DND-41 (cell line): ENCODE measurements at regions not wholly inside any gene's neighbourhood (a gene's known extent, or its start where the extent isn't known, plus 50 kb on each side); places are given as distances from the start of the nearest gene placed in this dataset.

ENCODE experiments used
- ATAC-seq: fragments of 200-7000 bp; cut with Tn5 transposase; 3 replicates; pipeline ENCODE4 v1.9.1; 2021; ENCODE audit warnings: low read depth; ENCODE audit not compliant: insufficient read depth
- DNase-seq: peaks from one replicate; pipeline ENCODE4 v3.0.0-alpha.2; 2020
- H2AFZ ChIP-seq: 2 replicates; pipeline ENCODE4 v1.6.0; 2012; ENCODE audit warnings: low read depth, low read length
- H3K27ac ChIP-seq: 2 replicates; pipeline ENCODE4 v1.5.1; 2012; ENCODE audit warnings: low read length, inconsistent platforms
- H3K27me3 ChIP-seq: fragments of 200-600 bp; sonication (generic); 2 replicates; pipeline ENCODE4 v1.6.0; 2012; ENCODE audit warnings: low read length, mild to moderate bottlenecking, inconsistent platforms; ENCODE audit not compliant: insufficient read depth, poor library complexity
- H3K36me3 ChIP-seq: 2 replicates; pipeline ENCODE4 v1.5.1; 2012; ENCODE audit warnings: low read length, inconsistent platforms; ENCODE audit not compliant: insufficient read depth
- H3K4me1 ChIP-seq: 2 replicates; pipeline ENCODE4 v1.5.1; 2012; ENCODE audit warnings: mild to moderate bottlenecking, low read length; ENCODE audit not compliant: insufficient read depth
- H3K4me2 ChIP-seq: 2 replicates; pipeline ENCODE4 v1.6.0; 2012; ENCODE audit warnings: mild to moderate bottlenecking, moderate library complexity, low read length, inconsistent platforms; ENCODE audit not compliant: insufficient read depth
- H3K4me3 ChIP-seq, 2 experiments: fragments of 200-600 bp in 1 of 2; shearing (Covaris generic) in 1 of 2; 2 replicates each; pipeline ENCODE4 v1.5.1; 2012 to 2016; ENCODE audit warnings: inconsistent platforms in 2 of 2, low read length in 2 of 2, mild to moderate bottlenecking in 2 of 2, low read depth in 1 of 2, moderate library complexity in 1 of 2
- H3K79me2 ChIP-seq: 2 replicates; pipeline ENCODE4 v1.6.0; 2012; ENCODE audit warnings: low read length, inconsistent platforms; ENCODE audit not compliant: insufficient read depth
- H3K9ac ChIP-seq: 2 replicates; pipeline ENCODE4 v1.6.0; 2012; ENCODE audit warnings: low read depth, mild to moderate bottlenecking, inconsistent platforms, low read length, moderate library complexity
- H3K9me3 ChIP-seq: 2 replicates; pipeline ENCODE4 v1.5.1; 2012; ENCODE audit warnings: low read length, moderate library complexity, mild to moderate bottlenecking, inconsistent platforms; ENCODE audit not compliant: insufficient read depth, severe bottlenecking
- H4K20me1 ChIP-seq: 2 replicates; pipeline ENCODE4 v1.6.0; 2012; ENCODE audit warnings: low read length; ENCODE audit not compliant: insufficient read depth
- EZH2 ChIP-seq: IDR thresholded peaks from 3 replicates; pipeline ENCODE4 v1.6.1; 2012; ENCODE audit warnings: borderline replicate concordance, low read depth, mild to moderate bottlenecking, moderate library complexity, low read length, inconsistent platforms; ENCODE audit not compliant: severe bottlenecking
- TF ChIP-seq, protein P1 (sequence below): IDR thresholded peaks from 2 replicates; pipeline ENCODE4 v1.5.1; 2012; ENCODE audit warnings: borderline replicate concordance, low read length, moderate library complexity, mild to moderate bottlenecking; ENCODE audit not compliant: poor library complexity, severe bottlenecking; ENCODE audit errors: extremely low read depth

DNA sequence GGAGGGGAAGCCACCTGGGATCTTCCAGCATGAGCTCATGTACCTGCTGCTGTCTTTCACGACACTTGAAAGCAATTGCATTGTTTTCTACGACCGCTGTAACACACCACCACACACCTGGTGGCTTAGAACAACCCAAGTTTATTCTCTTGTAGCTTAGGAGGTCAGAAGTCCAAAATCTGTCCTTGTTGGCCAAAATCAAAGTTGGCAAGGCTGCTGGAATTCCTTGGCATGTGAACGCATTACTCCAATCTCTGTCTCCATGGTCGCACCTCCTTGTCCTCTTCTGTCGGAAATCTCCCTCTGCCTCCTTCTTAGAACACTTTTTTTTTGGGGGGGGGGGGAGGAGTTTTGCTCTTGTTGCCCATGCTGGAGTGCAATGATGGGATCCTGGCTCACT is 305.7 kb downstream of the BAMBI start:
- Histone ChIP-seq H3K27me3 (no peaks in the 10 kb centered on the region), H3K4me3 (no peak overlapping the region), H2AFZ (no peak overlapping the region), H3K27ac (no peak overlapping the region), H3K79me2 (no peaks in the 10 kb centered on the region), H3K4me2 (no peak overlapping the region), H3K36me3 (no peaks in the 10 kb centered on the region), H3K4me1 (peaks cover 8% of the 10 kb centered on the region; the same call in 1 of the 2 replicates), H3K9ac (no peak overlapping the region), H4K20me1 (no peaks in the 10 kb centered on the region), H3K9me3 (no peaks in the 10 kb centered on the region)
- no peak for DNase-seq
- no peak for ATAC-seq
- TF ChIP-seq, protein P1, sequence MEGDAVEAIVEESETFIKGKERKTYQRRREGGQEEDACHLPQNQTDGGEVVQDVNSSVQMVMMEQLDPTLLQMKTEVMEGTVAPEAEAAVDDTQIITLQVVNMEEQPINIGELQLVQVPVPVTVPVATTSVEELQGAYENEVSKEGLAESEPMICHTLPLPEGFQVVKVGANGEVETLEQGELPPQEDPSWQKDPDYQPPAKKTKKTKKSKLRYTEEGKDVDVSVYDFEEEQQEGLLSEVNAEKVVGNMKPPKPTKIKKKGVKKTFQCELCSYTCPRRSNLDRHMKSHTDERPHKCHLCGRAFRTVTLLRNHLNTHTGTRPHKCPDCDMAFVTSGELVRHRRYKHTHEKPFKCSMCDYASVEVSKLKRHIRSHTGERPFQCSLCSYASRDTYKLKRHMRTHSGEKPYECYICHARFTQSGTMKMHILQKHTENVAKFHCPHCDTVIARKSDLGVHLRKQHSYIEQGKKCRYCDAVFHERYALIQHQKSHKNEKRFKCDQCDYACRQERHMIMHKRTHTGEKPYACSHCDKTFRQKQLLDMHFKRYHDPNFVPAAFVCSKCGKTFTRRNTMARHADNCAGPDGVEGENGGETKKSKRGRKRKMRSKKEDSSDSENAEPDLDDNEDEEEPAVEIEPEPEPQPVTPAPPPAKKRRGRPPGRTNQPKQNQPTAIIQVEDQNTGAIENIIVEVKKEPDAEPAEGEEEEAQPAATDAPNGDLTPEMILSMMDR, result no peak

DNA sequence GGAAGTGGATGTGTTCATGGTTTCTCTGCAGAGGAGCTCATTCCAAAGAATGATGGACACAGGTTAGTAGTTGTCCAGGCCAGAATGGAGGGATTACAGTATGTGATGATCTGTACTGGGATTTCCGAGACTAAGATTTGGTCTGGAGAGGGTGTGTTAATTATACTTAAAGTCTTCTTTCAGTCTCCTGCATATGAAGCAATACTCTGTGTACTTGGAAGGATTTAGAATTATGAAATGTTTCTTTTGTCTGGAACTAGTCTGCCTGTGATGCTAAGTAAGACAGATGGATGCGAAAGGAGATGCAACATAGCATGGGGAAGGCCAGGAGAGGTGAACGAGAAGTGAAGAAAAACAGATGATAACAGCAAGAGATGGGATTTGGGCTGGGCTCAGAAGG is 305.1 kb upstream of the LYZL1 start:
- Histone ChIP-seq H2AFZ (no peak overlapping the region), H3K36me3 (no peaks in the 10 kb centered on the region), H3K4me2 (no peak overlapping the region), H3K27ac (no peak overlapping the region), H3K4me1 (peaks cover 8% of the 10 kb centered on the region; the same call in 1 of the 2 replicates), H4K20me1 (no peaks in the 10 kb centered on the region), H3K79me2 (no peaks in the 10 kb centered on the region), H3K9ac (no peak overlapping the region), H3K9me3 (no peaks in the 10 kb centered on the region), H3K27me3 (no peaks in the 10 kb centered on the region), H3K4me3 (no peak overlapping the region)
- TF ChIP-seq EZH2, result no peak
- TF ChIP-seq, protein P1, result no peak
- no peak for DNase-seq
- ATAC-seq, result no peak

DNA sequence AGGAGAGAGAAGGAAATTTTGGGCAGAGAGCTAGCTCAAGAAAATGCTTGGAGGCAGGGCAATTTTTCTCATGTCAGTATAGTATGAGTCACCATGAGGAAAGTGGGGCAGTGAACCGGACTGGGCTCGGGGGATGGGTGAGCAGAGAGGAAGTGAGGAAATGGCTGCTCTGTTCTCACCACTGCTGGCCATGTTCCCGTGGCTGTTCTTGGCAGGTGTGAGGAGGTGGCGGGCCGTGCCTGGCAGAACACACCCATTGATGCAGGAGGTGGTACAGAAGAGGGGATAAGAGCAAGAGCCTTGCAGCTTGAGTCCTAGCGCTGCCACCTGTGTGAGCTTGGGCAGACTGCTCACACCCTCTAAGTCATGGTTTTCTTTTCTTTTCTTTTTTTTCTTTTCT is 304.4 kb upstream of the LYZL1 start:
- H3K4me3 ChIP-seq, result no peak overlapping the region
- H3K9ac ChIP-seq, result no peak overlapping the region
- no peaks in the 10 kb centered on the region for H3K36me3 ChIP-seq
- no peaks in the 10 kb centered on the region for H3K27me3 ChIP-seq
- H3K4me2 ChIP-seq, result no peak overlapping the region
- H3K27ac ChIP-seq, result no peak overlapping the region
- peak; percentile 84 for ATAC-seq
- peak; percentile 54 for DNase-seq
- H4K20me1 ChIP-seq, result no peaks in the 10 kb centered on the region
- no peaks in the 10 kb centered on the region for H3K9me3 ChIP-seq
- no peaks in the 10 kb centered on the region for H3K79me2 ChIP-seq
- TF ChIP-seq, protein P1, result no peak
- no peak for TF ChIP-seq EZH2
- H3K4me1 ChIP-seq, result peaks cover 8% of the 10 kb centered on the region; the same call in 1 of the 2 replicates
- H2AFZ ChIP-seq, result peak overlapping the region; percentile 36; the same call in 1 of the 2 replicates
